ENCODE measurements at regions not wholly inside any gene's neighbourhood (a gene's known extent, or its start where the extent isn't known, plus 50 kb on each side); places are given as distances from the start of the nearest gene placed in this dataset.

DNA sequence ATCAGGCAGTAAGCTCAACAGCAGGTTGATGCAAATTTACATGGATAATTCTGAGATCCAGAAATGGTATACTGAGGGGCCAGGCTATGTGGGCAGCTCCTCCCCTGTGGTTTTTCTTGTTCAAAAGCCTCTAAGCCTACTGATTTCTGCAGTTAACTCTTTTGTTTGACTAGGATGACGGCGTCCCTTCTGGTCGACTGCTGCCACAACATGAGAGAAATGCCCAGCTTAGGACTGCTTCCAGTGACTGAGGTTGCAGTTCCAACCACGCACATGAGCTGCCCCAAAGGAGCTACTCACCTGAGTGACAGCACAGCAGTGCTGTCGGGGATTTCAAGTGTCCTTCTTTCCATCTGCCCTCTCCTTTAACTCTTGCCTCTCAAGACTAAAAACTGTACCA, 973.0 kb upstream of the GHITM start:
- DNase-seq: no peak

GRCh38 chr10:83167081-83167480, 972.2 kb upstream of the GHITM start:
- DNase-seq: no peak

GRCh38 chr10:83176901-83177300, 962.4 kb upstream of the GHITM start:
- DNase-seq: no peak

DNA sequence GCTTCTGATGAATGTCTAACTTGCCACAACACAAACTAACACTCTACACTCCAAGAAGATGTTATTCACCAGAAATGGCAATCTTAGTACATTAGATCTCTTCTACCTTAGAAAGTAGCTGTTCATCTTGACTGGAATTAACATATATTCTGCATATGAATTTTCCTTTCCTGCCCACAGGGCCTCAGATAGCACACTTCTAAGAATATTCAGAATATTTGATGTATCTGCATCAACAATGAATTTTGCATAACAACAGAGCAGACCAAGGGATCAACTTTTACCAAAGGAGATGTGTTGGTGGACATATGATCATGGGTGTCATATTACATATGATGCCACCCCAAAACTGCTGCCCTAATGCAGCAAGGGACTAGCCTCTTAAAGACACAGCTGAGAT, 960.8 kb upstream of the GHITM start:
- DNase-seq: no peak

DNA sequence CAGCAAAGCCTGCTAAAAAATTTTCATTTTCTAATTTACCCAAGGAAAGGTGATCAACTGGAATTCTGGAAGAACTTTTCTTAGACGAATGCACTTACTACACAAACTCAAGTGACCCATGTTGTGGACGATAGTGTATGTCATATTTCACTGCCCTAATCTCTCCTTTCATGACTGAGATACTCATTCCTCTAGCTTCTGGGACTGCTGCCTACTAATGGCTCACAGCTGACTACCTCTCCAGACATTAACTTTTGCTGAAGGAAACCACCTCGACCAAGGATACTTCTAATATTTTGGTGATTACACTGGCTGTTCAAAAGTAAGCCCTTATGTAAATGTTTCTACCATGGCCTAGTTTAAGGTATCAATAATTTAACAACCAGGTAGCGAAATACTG, 959.9 kb upstream of the GHITM start:
- no peak for DNase-seq

DNA sequence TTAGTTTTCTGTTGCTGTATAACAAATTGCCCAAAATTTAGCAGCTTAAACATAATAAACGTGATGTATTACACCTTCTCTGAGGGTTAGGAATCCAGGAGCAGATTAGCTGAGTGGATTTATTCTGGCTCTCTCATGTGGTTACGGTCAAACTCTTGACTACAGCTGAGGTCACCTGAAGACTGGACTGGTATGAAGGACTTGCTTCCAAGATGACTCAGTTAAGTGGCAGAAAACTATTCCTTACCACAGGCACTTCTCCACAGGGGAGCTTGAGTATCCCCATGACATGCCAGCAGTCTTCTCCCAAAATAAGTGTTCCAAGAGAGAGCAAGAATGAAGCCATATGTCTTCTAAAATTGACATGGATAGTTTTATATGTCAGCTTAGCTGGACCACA, 957.2 kb upstream of the GHITM start:
- no peak for DNase-seq

- DNase-seq: no peak
Measured at GRCh38 chr10:83184641-83185040, 954.7 kb upstream of the GHITM start.

DNA sequence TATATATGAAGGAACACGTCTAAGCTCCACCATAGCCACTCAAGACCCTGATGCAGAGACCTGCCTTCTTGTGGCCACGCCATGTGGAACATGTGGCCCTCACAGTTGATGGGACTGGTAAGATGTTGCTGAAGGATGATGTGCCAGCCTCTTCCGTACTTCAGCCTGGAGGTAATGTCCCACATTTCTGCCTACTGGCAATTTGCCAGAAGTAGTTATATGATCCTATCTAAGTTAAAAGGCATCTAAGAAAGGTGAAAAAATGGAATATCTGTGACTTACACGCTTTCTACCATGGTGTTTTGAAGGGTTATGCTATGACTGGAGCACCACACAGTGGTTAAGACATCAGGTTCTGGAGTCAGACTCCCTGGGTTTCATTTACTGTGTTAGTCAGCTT, 948.7 kb upstream of the GHITM start:
- DNase-seq: no peak

- no peak for DNase-seq
Measured at GRCh38 chr10:83193026-83193425, 946.3 kb upstream of the GHITM start.

GRCh38 chr10:83195021-83195420, 944.3 kb upstream of the GHITM start:
- no peak for DNase-seq

DNA sequence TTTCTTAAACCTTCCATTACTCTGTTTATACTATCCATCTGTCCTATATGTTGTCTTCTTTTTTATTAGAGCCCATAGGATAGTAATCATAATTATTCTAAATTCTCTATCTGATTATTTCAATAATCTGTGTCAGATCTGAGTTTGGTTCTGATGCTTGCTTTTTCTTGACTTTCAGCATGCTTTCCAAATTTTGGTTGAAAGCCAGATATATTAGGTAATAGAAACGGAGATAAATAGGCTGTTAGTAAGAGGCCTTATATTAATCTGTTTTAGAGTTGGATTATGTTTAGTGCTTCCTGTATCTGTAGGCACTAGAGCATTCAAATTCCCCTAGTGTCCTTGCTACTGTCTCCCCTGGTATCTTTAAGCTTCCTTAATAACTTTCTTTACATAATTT, 939.9 kb upstream of the GHITM start:
- DNase-seq: no peak

DNA sequence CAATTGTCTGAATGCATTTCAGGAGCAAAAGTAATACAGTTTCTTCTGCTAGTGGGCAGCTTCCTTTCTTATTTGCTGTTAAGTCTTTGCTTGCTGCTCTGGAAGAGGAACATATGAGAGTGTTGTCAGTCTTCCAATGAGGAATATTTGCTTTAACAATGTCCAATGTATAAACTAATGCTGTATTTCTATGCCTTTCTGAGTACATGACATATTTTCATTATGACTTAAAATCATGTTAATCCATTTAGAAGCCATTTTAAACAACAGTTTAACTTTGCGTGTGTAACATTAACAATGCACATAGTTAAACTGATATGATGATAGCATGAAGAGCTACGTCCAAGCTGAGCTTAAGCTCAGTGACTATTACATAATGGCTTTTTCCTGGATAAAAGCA, 933.4 kb upstream of the GHITM start:
- DNase-seq: no peak

- DNase-seq: no peak
Measured at GRCh38 chr10:83212632-83213334, 926.5 kb upstream of the GHITM start.

DNA sequence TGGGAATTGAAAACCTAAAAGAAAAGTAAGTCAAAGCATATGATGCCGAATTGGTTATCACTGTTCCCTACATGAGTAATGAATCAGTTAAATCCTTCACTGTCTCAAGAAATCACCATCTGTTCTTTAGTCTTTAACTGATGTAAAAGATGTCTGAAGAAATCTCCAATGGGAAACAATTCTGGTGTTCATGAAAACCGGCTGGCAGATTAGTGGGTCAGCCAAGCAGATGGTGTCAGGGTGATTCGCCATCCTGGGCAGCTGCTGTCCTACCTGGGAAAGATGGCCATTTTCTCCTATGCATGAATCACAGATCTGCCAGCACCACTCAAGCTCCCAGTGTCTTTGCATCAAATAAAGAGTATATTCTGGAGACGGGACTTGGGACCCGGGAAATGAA, 925.2 kb upstream of the GHITM start:
- no peak for DNase-seq

DNA sequence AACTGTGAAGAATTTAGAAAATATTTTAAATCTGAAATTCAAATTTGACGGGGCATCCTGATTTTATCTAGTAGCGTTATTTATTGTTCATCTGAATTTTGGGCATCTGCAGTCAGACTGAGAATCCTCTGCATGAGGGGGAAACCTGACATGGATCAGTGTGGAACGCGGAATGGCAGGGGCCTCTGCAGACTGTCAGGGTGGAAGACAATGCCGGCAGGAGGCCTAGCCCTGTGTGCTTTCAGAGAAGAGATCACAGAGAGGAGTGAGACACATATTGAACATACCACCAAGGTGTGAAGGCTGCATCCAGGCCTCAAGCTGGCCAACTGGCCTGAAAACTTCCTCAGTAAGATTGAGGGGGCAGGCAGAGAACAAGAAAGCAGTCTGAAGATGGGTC, 921.1 kb upstream of the GHITM start:
- no peak for DNase-seq

GRCh38 chr10:83222300-83222699, 917.0 kb upstream of the GHITM start:
- no peak for DNase-seq

DNA sequence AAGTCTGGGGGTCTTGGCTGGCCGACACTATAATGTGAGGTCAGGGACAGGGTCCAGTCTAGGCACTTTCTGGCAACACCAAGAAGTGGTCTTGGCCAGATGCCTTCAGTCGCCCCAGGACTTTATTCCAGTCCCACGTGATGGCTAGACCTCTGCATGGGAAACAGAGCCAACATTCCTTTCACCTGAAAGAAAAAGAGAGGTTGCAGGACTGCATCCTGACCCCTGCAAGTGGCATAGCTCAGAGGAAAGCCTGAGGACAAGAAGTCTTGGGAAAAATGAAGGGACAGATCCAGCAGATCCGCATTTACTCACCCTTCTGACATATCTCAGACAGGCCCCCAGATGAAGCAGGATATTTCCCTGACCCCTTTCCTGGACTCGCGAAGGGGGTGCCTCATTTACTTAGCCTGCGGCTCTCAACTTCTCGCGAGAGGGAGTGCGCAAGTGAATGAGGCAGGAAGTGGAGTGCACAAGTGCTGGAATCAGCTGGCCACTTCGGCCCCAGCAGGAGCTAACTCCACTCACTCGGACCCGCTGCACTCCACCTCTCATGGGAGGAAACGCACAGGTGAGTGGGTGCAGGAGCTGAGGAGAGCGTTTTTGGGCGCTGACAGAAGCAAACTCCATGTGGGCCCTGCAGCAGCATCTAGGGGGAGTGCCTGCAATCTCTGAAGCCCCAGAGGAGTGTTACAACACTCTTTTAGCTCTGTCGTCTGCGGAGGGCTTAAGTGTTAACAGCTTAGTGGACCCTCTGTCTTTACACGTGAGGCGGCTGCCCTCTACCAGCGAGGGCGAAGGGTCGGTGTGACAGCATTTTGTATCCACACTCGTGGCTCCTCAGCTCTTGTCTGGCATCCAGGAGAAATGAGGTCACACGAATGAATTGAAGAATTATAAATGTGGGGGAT, 916.2 kb upstream of the GHITM start:
- no peak for DNase-seq

- DNase-seq: no peak
Measured at GRCh38 chr10:83225781-83226180, 913.5 kb upstream of the GHITM start.

- no peak for DNase-seq
Measured at GRCh38 chr10:83229991-83230390, 909.3 kb upstream of the GHITM start.

- no peak for DNase-seq
Measured at GRCh38 chr10:83233691-83234090, 905.6 kb upstream of the GHITM start.

GRCh38 chr10:83248106-83248631, 891.1 kb upstream of the GHITM start:
- DNase-seq: no peak

DNA sequence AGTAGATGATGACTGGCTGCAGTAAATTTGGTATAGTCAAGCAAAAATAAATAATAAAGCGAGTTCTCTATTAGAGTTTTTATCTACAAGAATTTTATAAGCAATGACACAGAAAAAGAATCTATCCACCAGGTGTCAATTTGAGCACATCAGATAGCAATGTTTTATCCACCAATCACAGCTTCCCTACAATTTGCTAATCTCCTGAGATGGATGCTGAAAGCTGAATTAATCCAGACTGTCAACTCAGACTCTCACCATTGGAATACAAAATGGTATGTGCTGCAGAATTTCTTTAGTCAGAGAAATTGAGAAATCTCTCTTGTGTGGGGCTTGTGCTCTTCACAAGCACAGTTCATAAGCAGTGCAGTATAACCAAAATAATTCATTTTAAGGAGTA, 888.9 kb upstream of the GHITM start:
- DNase-seq: no peak

DNA sequence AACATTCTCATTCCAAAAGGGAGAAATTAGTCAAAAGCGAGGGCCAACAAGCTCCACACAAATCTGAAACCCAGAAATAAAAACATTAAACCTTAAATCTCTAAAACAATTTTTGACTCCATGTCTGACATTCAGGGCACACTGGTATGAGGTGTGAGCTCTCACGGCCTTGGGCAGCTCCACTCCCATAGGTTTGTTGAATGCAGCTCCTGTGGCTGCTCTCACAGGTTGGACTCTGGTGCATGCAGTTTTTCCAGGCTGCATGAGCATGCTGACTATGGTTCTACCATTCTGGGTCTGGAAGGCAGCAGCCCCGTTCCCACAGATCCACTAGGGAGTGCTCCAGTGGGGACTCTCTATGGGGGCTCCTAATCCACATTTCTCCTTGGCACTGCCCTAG, 887.1 kb upstream of the GHITM start:
- DNase-seq: no peak

DNA sequence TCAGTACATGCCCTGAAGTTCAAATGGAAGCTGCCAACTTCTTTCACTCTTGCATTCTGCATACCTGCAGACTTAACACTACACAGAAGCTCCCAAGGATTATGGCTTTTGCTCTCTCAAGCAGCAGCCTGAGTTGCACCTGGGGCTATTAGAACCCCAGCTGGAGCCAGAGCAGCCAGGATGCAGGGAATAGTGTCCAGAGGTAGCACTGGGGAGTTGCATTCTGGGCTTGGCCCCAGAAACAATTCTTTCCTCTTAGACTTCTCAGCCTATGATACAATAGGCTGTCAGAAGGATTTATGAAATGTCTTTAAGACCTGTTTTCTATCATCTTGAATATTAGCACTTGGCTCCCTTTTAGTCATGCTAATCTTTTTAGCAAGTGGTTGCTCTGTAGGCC, 886.7 kb upstream of the GHITM start:
- DNase-seq: no peak

Measured in NCI-H526 treated with DMSO at 0.1 percent for 48 hours (cell line).